HG02759 (cell line): ENCODE measurements at regions not wholly inside any gene's neighbourhood (a gene's known extent, or its start where the extent isn't known, plus 50 kb on each side); places are given as distances from the start of the nearest gene placed in this dataset.

Experiments
- ATAC-seq: cut with Tn5 transposase; IDR thresholded peaks from one replicate; pipeline ENCODE4 v1.9.1; 2021; ENCODE audit warnings: mild to moderate bottlenecking, moderate library complexity; ENCODE audit not compliant: unreplicated experiment

GRCh38 chr1:55749975-55750627 is 534.9 kb upstream of the USP24 start:
- ATAC-seq, result no peak

- ATAC-seq, result no peak
Measured at GRCh38 chr1:55747408-55747841, 532.3 kb upstream of the USP24 start.

GRCh38 chr1:55746710-55747109 is 531.5 kb upstream of the USP24 start:
- no peak for ATAC-seq

GRCh38 chr1:55741516-55741915 is 526.4 kb upstream of the USP24 start:
- ATAC-seq, result no peak

- ATAC-seq, result no peak
Measured at GRCh38 chr1:55735106-55735505, 519.9 kb upstream of the USP24 start.

- ATAC-seq, result no peak
Measured at GRCh38 chr1:55726994-55727393, 511.8 kb upstream of the USP24 start.

GRCh38 chr1:55725378-55725777 is 510.2 kb upstream of the USP24 start:
- ATAC-seq, result no peak

- no peak for ATAC-seq
Measured at GRCh38 chr1:55724551-55725325, 509.6 kb upstream of the USP24 start.

- no peak for ATAC-seq
Measured at GRCh38 chr1:55723001-55723400, 507.8 kb upstream of the USP24 start.

GRCh38 chr1:55720261-55720660 is 505.1 kb upstream of the USP24 start:
- ATAC-seq, result no peak

GRCh38 chr1:55718758-55719671 is 503.9 kb upstream of the USP24 start:
- no peak for ATAC-seq

GRCh38 chr1:55717111-55717510 is 501.9 kb upstream of the USP24 start:
- no peak for ATAC-seq

GRCh38 chr1:55716610-55717009 is 501.4 kb upstream of the USP24 start:
- ATAC-seq, result no peak

GRCh38 chr1:55716151-55716550 is 501.0 kb upstream of the USP24 start:
- no peak for ATAC-seq

GRCh38 chr1:55714230-55714629 is 499.1 kb upstream of the USP24 start:
- ATAC-seq, result no peak

GRCh38 chr1:55713516-55713915 is 498.4 kb upstream of the USP24 start:
- ATAC-seq, result no peak

- ATAC-seq, result no peak
Measured at GRCh38 chr1:55712148-55712547, 497.0 kb upstream of the USP24 start.

- ATAC-seq, result no peak
Measured at GRCh38 chr1:55708781-55709180, 493.6 kb upstream of the USP24 start.

- ATAC-seq, result no peak
Measured at GRCh38 chr1:55707846-55708245, 492.7 kb upstream of the USP24 start.

- no peak for ATAC-seq
Measured at GRCh38 chr1:55707196-55707595, 492.0 kb upstream of the USP24 start.

GRCh38 chr1:55706397-55706796 is 491.2 kb upstream of the USP24 start:
- ATAC-seq, result no peak
